ENCODE measurements at regions not wholly inside any gene's neighbourhood (a gene's known extent, or its start where the extent isn't known, plus 50 kb on each side); places are given as distances from the start of the nearest gene placed in this dataset.

- Histone ChIP-seq H3K4me1 (ENCODE audit: insufficient read depth, low read length) (no peaks in the 10 kb centered on the region), H3K9ac (ENCODE audit: low read depth, low read length) (no peak overlapping the region), H3K36me3 (ENCODE audit: insufficient read depth, low read length) (no peaks in the 10 kb centered on the region), H3K9me3 (ENCODE audit: control insufficient read depth, insufficient read depth, low read length) (no peaks in the 10 kb centered on the region)
Measured at GRCh38 chr11:26229257-26229656, 102.7 kb upstream of the ANO3 start.

- no peaks in the 10 kb centered on the region for H3K36me3 ChIP-seq (ENCODE audit: insufficient read depth, low read length)
- H3K4me1 ChIP-seq (ENCODE audit: insufficient read depth, low read length), result no peaks in the 10 kb centered on the region
- H3K9ac ChIP-seq (ENCODE audit: low read depth, low read length), result no peak overlapping the region
- H3K9me3 ChIP-seq (ENCODE audit: control insufficient read depth, insufficient read depth, low read length), result no peaks in the 10 kb centered on the region
Measured at GRCh38 chr11:26229981-26230380, 101.9 kb upstream of the ANO3 start.

GRCh38 chr11:26231252-26231661 lies 100.7 kb upstream of the ANO3 start:
- Histone ChIP-seq H3K9me3 (ENCODE audit: control insufficient read depth, insufficient read depth, low read length) (no peaks in the 10 kb centered on the region), H3K4me1 (ENCODE audit: insufficient read depth, low read length) (no peaks in the 10 kb centered on the region), H3K9ac (ENCODE audit: low read depth, low read length) (no peak overlapping the region), H3K36me3 (ENCODE audit: insufficient read depth, low read length) (no peaks in the 10 kb centered on the region)

- no peaks in the 10 kb centered on the region for H3K36me3 ChIP-seq (ENCODE audit: insufficient read depth, low read length)
- H3K9ac ChIP-seq (ENCODE audit: low read depth, low read length), result no peak overlapping the region
- no peaks in the 10 kb centered on the region for H3K9me3 ChIP-seq (ENCODE audit: control insufficient read depth, insufficient read depth, low read length)
- no peaks in the 10 kb centered on the region for H3K4me1 ChIP-seq (ENCODE audit: insufficient read depth, low read length)
Measured at GRCh38 chr11:26234451-26234850, 97.5 kb upstream of the ANO3 start.

GRCh38 chr11:26243426-26243825 lies 88.5 kb upstream of the ANO3 start:
- no peaks in the 10 kb centered on the region for H3K36me3 ChIP-seq (ENCODE audit: insufficient read depth, low read length)
- no peak overlapping the region for H3K9ac ChIP-seq (ENCODE audit: low read depth, low read length)
- H3K9me3 ChIP-seq (ENCODE audit: control insufficient read depth, insufficient read depth, low read length), result no peaks in the 10 kb centered on the region
- H3K4me1 ChIP-seq (ENCODE audit: insufficient read depth, low read length), result no peaks in the 10 kb centered on the region

GRCh38 chr11:26244207-26244606 lies 87.7 kb upstream of the ANO3 start:
- no peaks in the 10 kb centered on the region for H3K9me3 ChIP-seq (ENCODE audit: control insufficient read depth, insufficient read depth, low read length)
- H3K36me3 ChIP-seq (ENCODE audit: insufficient read depth, low read length), result no peaks in the 10 kb centered on the region
- H3K9ac ChIP-seq (ENCODE audit: low read depth, low read length), result no peak overlapping the region
- H3K4me1 ChIP-seq (ENCODE audit: insufficient read depth, low read length), result no peaks in the 10 kb centered on the region

- Histone ChIP-seq H3K36me3 (ENCODE audit: insufficient read depth, low read length) (no peaks in the 10 kb centered on the region), H3K9ac (ENCODE audit: low read depth, low read length) (no peak overlapping the region), H3K4me1 (ENCODE audit: insufficient read depth, low read length) (no peaks in the 10 kb centered on the region), H3K9me3 (ENCODE audit: control insufficient read depth, insufficient read depth, low read length) (no peaks in the 10 kb centered on the region)
Measured at GRCh38 chr11:26245046-26245445, 86.9 kb upstream of the ANO3 start.

- no peaks in the 10 kb centered on the region for H3K36me3 ChIP-seq (ENCODE audit: insufficient read depth, low read length)
- no peaks in the 10 kb centered on the region for H3K4me1 ChIP-seq (ENCODE audit: insufficient read depth, low read length)
- no peaks in the 10 kb centered on the region for H3K9me3 ChIP-seq (ENCODE audit: control insufficient read depth, insufficient read depth, low read length)
- no peak overlapping the region for H3K9ac ChIP-seq (ENCODE audit: low read depth, low read length)
Measured at GRCh38 chr11:26247340-26247739, 84.6 kb upstream of the ANO3 start.

GRCh38 chr11:26248661-26249060 lies 83.3 kb upstream of the ANO3 start:
- H3K9me3 ChIP-seq (ENCODE audit: control insufficient read depth, insufficient read depth, low read length), result no peaks in the 10 kb centered on the region
- no peak overlapping the region for H3K9ac ChIP-seq (ENCODE audit: low read depth, low read length)
- H3K4me1 ChIP-seq (ENCODE audit: insufficient read depth, low read length), result no peaks in the 10 kb centered on the region
- no peaks in the 10 kb centered on the region for H3K36me3 ChIP-seq (ENCODE audit: insufficient read depth, low read length)

- Histone ChIP-seq H3K4me1 (ENCODE audit: insufficient read depth, low read length) (no peaks in the 10 kb centered on the region), H3K36me3 (ENCODE audit: insufficient read depth, low read length) (no peaks in the 10 kb centered on the region), H3K9ac (ENCODE audit: low read depth, low read length) (no peak overlapping the region), H3K9me3 (ENCODE audit: control insufficient read depth, insufficient read depth, low read length) (no peaks in the 10 kb centered on the region)
Measured at GRCh38 chr11:26254378-26254777, 77.6 kb upstream of the ANO3 start.

GRCh38 chr11:26263769-26264168 lies 68.2 kb upstream of the ANO3 start:
- Histone ChIP-seq H3K9ac (ENCODE audit: low read depth, low read length) (no peak overlapping the region), H3K36me3 (ENCODE audit: insufficient read depth, low read length) (no peaks in the 10 kb centered on the region), H3K9me3 (ENCODE audit: control insufficient read depth, insufficient read depth, low read length) (no peaks in the 10 kb centered on the region)

GRCh38 chr11:26264266-26264665 lies 67.7 kb upstream of the ANO3 start:
- Histone ChIP-seq H3K4me1 (ENCODE audit: insufficient read depth, low read length) (no peaks in the 10 kb centered on the region), H3K36me3 (ENCODE audit: insufficient read depth, low read length) (no peaks in the 10 kb centered on the region), H3K9me3 (ENCODE audit: control insufficient read depth, insufficient read depth, low read length) (no peaks in the 10 kb centered on the region), H3K9ac (ENCODE audit: low read depth, low read length) (no peak overlapping the region)

More at GRCh38 chr11:26263769-26264168, 68.2 kb upstream of the ANO3 start:
- H3K4me1 ChIP-seq (ENCODE audit: insufficient read depth, low read length), result no peaks in the 10 kb centered on the region

GRCh38 chr11:26268980-26269660 lies 62.8 kb upstream of the ANO3 start:
- H3K9me3 ChIP-seq (ENCODE audit: control insufficient read depth, insufficient read depth, low read length), result no peaks in the 10 kb centered on the region
- no peaks in the 10 kb centered on the region for H3K4me1 ChIP-seq (ENCODE audit: insufficient read depth, low read length)
- no peak overlapping the region for H3K9ac ChIP-seq (ENCODE audit: low read depth, low read length)
- H3K36me3 ChIP-seq (ENCODE audit: insufficient read depth, low read length), result no peaks in the 10 kb centered on the region

GRCh38 chr11:26271666-26272065 lies 60.3 kb upstream of the ANO3 start:
- no peaks in the 10 kb centered on the region for H3K9me3 ChIP-seq (ENCODE audit: control insufficient read depth, insufficient read depth, low read length)
- H3K36me3 ChIP-seq (ENCODE audit: insufficient read depth, low read length), result no peaks in the 10 kb centered on the region
- H3K4me1 ChIP-seq (ENCODE audit: insufficient read depth, low read length), result no peaks in the 10 kb centered on the region
- H3K9ac ChIP-seq (ENCODE audit: low read depth, low read length), result no peak overlapping the region

- no peaks in the 10 kb centered on the region for H3K4me1 ChIP-seq (ENCODE audit: insufficient read depth, low read length)
- no peaks in the 10 kb centered on the region for H3K9me3 ChIP-seq (ENCODE audit: control insufficient read depth, insufficient read depth, low read length)
- no peaks in the 10 kb centered on the region for H3K36me3 ChIP-seq (ENCODE audit: insufficient read depth, low read length)
- no peak overlapping the region for H3K9ac ChIP-seq (ENCODE audit: low read depth, low read length)
Measured at GRCh38 chr11:26276798-26277424, 55.0 kb upstream of the ANO3 start.

Measured in ES-I3 (cell line).